HL-60/S4 treated with phorbol 12-myristate 13-acetate at 8.2 ng/mL for 4 days and 3 days (cell line): ENCODE measurements at regions not wholly inside any gene's neighbourhood (a gene's known extent, or its start where the extent isn't known, plus 50 kb on each side); places are given as distances from the start of the nearest gene placed in this dataset.

ENCODE experiments used
- in situ Hi-C: fragments of 300-500 bp; cut with MboI; formaldehyde crosslinking; loops from 2 replicates; pipeline ENCODE4 v1.15.0; 2022; ENCODE audit warnings: low sequenced_read_pairs

DNA sequence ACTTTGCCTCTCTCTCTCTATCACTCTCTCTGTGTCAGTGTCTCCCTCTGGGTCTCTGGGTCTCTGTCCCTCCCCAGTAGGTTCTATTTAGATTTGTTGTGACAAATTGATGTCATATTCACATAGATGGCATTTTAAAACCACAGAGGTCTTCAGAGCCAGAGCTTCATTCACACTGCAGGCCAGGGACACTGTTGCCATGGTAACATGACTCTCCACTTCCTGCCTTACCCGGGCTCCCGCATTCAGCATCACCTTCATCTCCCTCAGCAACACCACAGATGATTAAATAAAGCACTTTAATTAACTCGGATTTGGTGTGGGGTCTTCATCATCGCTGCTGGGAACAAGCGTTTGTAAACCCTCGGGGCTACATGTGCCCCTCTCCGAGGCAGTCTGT, 132.6 kb downstream of the ETS2 start:
- in situ Hi-C loops = no loop called here

DNA sequence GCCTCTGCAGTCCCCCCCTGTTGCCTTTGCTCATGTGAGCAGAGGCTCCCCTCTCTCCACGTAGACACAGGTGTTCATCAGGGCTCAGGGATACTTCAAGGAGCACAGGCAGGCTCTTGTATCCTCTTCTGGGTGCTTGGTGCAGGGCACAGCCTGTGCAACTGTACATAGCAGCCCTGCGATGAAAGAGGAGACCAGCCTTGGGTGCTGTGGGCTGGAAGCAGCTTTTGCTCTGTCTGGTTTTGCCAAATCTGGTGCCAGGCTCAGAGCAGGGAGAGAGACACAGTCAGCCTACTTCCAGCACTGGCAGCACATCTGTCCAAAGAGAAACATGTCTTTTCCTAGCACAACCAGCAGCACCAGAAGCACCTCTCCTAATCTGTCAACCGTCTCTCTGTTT, 132.1 kb downstream of the ETS2 start:
- in situ Hi-C loops = no loop called here

DNA sequence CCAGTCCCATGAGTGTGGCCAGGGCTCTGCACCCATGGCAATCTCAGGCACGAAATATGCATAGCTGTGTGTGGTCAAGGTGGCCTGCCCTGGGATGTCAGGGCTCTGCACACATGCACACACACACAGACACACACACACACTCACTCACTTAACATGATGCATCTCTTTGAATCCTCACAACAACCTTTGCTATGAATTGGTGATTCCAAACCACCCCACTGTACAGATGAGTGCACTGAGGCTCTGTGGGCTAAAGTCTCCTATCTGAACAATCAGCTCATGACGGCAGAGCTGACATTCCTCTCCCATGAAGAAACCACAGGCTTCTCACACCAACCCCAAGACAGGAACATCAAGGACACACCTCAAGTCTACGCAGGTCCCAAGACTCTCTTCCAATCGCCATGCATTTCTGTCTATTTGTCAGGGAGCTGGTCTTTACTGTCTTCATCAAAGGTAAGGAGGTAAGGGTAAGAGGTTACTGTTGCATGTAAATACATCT, 131.6 kb downstream of the ETS2 start:
- in situ Hi-C loops = no loop called here

DNA sequence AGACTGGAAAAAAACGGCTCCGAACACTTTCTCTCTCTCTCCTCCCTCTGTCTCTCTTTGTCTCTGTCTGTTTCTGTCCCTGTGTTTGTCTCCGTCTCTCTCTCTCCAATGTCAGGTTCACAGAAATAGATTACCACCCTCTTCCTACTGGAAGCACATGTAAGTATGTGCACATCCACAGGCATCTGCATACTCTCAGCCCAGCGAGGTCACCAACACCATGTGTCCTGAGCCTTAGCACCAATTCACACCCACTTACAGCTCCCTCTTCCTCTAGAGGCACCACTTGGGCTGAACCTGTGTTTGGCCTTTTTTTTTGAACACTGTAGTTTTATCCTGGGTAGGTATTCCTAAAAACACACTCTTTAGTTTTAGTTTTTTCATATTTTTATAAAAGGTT, 130.5 kb downstream of the ETS2 start:
- in situ Hi-C loops = no loop called here

DNA sequence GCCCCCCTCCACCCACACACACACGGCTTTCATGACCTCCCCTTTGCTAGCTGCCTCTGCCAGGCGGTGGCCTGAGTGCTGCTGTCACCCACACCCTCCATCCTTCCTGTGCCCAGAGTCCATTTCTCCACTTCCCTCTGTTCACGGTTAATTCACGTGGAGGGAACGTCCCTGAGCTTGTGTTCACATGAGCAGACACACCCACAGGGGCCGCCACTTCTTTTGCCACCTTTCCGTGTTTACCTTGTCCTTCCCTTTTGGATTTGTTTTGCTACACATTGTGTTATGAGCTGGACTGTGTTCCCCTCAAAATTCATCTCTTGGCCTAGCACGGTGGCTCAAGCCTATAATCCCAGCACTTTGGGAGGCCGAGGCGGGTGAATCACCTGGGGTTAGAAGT, 128.0 kb downstream of the ETS2 start:
- in situ Hi-C loops = no loop called here

DNA sequence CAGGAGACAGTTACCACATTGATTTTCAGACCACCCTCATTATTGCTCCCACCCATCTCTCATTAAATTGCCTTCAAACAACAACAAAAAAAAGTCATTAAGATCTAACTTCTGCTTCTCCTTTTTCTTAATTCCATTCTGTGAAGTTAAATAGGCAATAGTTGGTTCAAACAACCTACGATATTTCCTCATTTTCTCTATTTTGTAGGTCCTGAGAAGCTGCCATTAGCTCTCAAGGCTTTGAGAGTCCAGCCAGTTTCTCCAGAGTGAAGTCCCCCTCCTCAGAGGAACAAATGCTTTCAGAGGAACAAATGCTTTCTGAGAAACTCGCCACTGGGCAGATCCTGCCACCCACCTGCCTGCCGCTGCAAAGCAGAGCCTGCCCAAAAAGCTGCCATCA, 125.6 kb downstream of the ETS2 start:
- in situ Hi-C loops = no loop called here

DNA sequence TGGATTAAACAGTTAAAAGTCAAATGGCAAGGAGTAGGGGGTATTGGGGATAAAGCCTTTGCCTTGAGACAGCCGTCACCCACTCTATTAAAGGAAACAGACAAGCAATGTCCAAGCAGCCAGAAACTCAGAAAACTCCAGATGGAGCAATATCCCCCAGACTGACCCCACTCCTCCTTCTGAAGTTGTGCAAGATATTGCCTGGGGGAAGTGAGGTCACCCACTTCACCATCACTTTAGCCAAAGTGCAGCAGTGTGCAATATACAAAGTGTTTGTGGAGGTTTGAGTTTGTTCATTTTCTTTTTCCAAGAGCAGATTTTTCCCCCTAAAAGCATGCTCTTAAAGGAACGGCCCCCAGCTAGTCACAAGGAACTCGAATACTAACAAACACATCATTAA, 125.1 kb downstream of the ETS2 start:
- in situ Hi-C loops = no loop called here

DNA sequence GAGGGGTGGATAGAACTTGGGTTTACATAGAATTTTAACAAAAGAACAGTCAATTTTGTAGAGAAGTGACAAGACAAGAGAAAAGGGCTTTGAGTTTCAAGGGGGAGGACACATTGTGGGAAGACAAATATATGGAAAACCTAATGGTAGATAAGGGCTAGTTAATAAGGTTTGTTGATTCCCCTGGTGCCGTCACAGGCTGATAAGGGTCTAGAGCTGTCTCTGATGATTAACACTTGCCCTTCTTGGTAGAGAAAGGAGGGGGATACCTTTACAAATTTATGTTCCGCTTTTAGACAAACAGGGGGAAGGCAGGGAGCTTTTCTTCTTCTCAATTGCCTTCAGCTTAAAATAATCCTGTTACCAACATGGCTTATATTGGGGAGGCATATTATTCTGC, 124.3 kb downstream of the ETS2 start:
- in situ Hi-C loops = no loop called here

DNA sequence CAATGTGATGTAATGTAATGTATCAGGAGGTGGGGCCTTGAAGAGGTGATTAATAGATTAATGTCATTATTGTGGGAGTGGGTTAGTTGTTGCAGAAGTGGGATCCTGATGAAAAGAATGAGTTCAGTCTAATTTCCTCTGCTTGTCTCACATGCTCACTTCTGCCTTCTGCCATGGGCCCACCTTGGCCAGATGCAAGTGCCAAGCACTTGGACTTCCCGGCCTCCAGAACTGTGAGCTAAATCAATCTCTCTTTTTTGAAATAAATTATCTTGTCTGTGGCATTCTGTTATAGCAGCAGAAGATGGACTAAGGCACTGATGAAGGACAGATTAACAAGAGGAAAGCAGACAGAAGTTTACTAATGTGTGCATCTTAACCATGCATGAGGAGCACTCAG, 123.9 kb downstream of the ETS2 start:
- in situ Hi-C loops = no loop called here

DNA sequence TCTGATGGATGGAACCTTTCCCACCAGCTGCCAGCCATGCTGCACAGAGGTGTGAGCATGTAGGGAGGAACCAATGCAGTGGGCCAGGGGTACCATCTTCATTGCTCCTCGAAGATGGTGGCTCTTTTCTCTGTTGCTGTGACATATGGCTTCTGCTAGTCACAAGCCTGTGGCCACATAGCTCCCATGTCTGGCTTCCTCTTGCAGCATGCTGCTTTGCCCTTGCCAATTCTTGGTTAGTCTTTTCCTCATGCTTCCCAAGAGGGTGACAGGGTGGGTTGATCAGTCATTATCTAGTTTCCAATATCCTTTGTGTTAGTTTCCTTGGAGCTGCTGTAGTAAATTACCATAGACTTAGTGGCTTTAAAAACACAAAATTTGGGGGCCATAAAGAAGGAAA, 123.4 kb downstream of the ETS2 start:
- in situ Hi-C loops = no loop called here

DNA sequence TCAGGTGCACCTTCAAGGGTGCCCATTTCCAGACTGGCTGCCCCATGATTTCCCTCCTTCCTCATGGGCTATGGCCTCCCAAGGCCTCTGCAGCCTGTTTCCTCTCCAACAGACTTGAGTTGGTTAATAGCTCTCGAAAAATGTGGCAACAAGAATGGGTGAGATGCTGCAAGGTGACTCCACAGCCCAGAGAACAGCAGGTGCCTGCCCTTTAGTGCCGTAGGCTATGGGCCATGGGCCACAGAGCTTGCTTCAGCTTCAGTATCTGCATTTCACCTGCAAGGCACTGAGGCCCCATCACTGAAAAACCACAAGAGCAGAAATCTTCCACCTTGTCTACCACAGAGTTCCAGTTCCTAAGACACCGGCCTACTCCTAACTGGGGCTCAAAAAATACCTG, 122.0 kb downstream of the ETS2 start:
- in situ Hi-C loops = no loop called here

DNA sequence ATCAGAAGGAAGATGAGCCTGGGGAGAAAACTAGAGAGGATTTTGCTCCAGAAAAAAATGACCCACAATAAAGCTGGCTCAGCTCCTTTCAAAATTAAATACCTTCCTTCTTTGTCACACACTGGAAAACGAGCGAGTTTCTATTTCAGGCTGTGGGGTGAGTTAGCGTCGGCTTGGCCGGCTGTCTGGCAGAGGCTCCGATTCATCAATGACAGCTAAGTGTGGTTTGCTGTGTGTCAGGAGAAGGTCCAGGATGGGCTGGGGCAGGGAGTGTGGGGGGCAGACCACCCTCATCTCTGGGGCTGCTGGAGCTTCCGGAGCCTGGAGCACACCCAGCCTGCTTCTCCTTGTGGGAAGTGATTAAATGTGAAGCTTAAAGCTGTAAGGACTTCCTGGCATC, 120.2 kb downstream of the ETS2 start:
- in situ Hi-C loops = no loop called here

DNA sequence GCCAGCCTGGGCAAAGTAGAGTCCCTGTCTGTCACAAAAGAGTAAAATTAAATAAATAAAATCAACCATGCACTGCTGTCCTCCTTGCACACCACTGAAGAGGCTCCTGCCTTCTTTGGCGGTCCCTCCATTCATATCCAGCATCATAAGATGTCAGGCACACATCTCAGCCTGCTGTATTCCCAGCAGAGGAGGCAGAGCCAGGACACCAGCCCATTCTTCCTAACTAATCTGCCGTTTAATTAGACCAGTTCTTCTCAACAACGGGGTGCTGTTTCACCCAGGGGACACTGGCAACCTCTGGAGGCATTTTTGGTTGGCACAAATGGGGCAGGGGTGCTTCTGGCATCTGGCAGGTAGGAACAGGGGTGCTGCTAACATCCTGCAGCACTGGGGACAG, 119.7 kb downstream of the ETS2 start:
- in situ Hi-C loops = no loop called here

DNA sequence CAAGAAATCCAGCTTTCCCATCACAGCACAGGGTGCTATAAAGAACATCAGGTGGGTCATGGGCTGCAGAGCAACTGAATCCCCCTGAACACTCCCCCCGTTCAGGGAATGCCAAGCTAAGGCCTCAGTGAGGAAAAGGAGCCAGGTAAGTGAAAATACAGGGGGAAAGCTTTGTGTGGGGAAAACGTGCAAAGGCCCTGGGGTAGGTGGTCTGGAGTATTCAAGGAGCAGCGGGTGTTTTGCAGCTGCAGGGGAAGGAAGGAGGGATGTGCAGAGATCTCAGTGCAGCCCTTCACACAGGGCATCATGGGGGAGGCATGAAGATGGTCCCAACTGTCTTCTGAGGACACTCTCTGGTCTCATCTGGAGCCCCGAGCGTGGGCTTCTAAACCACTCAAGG, 119.2 kb downstream of the ETS2 start:
- in situ Hi-C loops = no loop called here

DNA sequence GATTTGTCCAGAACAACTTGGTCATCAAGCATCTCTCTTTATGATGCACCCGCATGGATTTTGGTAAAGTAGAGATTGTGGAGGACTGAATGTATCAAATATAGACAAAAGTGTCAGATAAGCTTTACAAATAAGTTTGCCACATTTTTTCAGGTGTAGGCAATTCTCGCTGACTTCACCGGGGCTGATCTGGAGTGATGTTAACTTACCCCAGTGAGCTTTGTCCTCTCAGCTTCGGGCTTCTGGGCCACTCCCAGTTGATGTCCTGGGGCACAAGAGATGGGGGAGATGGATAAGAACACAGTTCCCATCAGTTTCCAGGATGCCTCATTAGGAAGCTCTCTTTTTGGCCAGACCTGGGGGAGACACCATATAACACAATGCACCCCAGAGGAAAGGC, 117.7 kb downstream of the ETS2 start:
- in situ Hi-C loops = no loop called here

DNA sequence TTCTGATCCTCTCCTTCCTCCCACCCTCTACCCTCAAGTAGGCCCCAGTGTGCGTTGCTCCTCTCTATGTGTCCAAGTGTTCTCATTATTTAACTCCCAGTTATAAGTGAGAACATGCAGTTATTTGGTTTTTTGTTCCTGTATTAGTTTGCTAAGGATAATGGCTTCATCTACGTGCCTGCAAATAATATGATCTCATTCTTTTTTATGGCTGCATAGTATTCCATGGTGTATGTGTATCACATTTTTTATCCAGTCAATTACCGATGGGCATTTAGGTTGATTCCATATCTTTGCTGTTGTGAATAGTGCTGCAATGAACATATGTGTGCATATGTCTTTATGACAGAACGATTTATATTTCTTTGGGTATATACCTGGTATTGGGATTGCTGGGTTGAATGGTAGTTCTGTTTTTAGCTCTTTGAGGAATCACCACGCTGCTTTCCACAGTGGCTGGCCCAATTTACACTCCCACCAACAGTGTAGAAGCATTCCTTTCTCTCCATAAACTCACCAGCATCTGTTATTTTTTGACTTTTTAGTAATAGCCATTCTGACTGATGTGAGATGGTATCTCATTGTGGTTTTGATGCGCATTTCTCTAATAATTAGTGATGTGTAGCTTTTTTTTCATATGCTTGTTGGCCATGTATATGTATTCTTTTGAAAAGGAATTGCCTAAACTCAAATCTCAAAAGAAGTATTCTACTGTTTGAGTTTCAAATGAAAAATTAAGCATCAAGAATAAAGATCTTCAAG, 116.9 kb downstream of the ETS2 start:
- in situ Hi-C loops = no loop called here

DNA sequence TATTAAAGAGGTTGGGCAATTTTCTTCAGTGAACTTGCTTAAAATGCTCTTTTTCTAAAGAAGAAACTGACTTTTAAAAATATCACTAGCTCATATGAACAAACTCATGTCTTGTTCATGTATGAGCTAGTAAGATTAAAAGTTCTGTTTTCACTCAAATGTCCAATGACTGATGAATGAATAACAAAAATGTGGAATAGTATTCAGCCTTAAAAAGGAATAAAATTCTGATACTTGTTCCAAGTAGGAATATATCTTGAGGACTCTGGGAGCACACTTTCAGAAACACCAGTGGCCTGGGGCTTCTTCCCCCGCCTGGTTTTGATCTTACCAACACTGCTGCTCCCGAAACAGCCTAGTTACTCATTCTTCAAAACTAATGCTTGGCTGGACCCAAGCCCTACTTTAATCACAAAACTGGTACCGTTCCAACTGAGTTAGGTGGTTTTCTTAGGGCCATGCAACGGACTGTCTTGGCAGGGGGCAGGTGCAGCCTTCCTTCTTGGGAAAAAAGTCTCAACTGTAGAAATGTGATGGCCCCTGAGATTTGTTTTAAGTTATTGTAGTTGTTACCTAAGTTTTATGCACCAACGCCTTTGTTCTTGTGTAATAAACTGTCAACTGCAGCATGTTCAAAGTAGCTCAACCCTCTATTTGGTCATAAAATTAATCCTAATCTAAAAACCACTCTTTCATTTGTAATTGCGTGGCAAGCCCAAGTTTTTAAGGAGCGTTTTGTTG, 116.0 kb downstream of the ETS2 start:
- in situ Hi-C loops = no loop called here

DNA sequence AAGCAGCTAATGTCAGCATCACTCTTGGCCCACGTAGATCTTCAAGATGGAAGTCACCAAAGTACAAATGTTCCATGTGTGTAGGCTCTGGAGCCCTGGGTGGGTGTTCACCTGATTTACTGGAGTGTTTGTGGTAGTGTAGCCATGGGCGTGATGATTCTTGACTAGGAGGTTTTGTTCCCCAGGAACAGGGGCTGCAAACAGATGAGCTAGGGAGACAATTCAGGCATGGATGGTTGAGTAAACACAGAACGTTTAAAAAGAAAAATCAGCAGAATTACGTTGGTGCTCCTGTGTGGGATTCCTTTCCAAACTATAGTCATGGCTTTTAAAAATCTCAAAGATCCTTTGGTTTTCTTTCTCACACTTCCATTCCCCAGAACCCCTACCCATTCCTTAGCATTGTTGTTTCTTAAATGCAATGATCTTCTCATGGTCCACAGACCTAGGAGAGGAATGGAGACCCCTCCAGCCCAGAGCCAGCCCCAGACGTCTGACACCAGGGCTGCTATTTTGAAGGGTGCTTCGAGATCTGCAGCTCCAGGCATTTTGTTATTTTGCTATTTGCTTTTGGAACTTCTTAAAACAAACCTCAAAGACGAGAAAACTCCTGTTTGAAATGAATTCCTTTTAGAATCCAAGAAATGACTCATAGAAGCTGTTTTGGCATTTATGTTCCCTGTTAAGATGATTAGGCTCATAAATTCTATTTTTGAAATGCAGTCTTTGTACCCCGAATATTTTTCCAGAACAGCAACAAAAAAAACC, 115.1 kb downstream of the ETS2 start:
- in situ Hi-C loops = no loop called here

DNA sequence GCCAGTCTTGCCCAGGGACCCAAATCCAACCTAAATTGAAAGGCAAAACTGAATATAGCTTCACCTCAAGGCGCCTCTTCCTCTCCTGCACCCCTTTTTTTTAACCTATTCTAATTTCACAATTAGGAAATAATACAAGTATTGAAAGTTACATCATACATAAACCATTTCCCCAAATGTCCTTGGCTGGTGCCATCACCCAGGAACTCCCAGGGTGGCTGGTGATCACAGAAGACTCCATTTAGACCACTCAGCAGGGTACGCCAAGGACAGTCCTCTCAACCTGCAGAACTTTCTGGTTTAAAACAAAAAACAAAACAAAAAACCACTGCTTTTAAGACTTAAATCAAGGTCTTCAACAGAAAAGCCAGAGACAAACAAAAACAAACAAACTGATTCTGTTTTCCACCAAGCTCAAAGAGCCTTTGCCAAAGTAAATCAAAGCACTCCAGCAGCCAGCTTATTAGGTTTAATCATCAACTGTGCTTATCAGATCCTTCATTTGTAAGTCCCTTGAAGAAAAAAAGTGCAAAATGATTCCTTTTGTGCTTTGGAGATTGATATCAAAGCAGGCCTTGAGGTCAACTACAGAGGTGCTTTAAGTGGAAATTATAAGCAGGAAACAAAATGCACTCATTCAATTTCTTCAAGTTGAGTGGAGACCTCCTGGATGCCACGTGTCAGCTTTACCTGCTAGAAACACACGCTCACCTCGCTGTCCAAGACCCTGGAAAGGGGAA, 113.0 kb downstream of the ETS2 start:
- in situ Hi-C loops = no loop called here

DNA sequence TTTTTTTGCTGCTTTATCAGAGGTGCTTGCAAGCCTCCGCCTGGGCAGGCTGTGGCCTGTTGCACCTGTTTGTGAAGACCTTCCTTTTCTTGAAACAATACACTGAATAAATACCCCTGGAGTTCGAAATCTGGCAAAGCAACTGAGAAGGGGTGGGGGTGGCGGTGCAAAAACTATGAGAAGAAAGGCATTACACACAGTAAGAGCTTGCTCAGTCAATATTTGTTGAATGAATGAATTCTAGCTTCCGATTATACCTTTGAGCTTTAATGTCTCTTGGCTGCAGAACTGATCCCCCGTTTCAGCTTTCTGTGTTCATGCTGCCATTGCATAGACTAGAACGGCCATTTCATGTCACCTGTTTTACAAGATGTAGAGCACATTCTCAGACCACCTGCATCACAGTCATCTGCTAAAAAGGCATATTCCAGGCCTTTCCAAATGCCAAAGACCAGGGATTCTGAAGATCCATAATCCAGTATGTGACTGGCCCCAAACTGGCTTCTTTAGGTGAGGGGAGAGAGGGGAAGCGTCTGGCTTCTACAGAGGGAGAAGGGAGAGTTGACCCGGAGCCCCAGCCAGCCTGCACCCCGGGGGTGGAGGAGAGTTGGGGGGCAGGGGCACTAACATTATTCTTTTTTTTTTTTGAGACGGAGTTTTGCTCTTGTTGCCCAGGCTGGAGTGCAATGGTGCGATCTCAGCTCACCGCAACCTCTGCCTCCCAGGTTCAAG, 111.5 kb downstream of the ETS2 start:
- in situ Hi-C loops = no loop called here
